M059J (cell line): ENCODE measurements at regions not wholly inside any gene's neighbourhood (a gene's known extent, or its start where the extent isn't known, plus 50 kb on each side); places are given as distances from the start of the nearest gene placed in this dataset.
A peak's percentile ranks its signal among the peaks of the same experiment; 100 is the strongest.

Experiments used
- DNase-seq: peaks from one replicate; pipeline ENCODE4 v3.0.0-alpha.2; 2012; ENCODE audit warnings: low read depth

DNA sequence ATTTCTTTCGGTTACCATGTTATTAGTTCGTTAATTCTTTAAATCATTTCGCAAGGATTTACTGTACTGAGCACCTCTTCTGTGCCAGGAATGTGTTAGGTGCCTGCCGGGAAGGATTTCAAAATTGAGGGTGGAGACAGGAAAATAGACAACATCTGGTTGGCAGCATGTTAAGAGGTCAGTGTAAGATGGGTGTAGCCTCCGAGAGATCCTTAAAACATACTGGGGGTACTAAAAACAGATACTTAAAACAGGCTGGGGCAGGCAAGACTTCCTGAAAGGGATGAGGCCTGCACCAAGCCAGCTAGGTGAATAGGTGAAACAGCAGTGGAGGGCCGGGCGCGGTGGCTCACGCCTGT is 178.0 kb upstream of the SGK1 start:
- DNase-seq: no peak

DNA sequence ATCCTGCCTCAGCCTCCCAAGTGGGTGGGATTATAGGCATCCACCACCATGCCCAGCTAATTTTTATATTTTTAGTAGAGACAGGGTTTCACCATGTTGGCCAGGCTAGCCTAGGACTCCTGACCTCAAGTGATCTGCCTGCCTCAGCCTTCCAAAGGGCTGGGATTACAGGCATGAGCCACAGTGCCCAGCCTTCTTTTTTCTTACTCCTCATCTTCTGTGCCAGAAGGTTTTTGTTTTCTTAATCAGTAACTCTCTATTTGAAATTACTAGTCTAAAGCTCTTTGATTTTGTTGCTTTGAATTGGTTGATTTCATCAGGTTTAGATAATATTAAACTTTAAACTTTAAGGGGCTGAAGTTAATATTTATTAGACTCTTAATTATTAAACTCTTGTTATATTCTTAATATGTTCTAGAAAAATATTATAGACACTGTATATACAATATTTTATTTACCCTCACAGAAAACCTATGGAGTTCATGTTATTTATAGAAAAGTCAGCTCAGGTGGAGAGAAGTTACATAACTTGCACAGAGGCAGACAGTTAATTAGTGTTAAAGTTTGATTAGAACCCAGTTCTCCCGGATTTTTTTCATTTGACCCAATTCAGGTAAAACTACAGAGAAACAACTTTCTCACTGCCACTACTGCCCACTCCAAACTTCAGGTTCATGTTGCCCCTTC is 177.4 kb upstream of the SGK1 start:
- DNase-seq: no peak

DNA sequence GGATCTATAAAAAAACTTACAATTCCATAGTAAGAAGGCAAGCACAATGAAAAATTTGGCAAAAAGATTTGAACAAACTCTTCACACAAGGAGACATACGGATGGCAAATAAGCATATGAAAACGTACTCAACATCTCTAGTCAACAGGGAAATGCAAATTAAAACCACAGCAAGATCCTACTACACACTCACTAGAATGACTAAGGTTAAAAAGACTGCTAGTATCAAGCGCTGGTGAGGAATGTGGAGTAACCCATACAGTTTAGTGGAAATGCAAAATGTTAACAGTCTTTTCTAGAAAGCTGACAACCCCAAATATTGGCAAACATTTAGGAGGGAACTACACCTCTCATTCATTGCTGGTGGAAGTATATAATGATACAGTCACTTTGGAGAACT is 175.9 kb upstream of the SGK1 start:
- DNase-seq: no peak

DNA sequence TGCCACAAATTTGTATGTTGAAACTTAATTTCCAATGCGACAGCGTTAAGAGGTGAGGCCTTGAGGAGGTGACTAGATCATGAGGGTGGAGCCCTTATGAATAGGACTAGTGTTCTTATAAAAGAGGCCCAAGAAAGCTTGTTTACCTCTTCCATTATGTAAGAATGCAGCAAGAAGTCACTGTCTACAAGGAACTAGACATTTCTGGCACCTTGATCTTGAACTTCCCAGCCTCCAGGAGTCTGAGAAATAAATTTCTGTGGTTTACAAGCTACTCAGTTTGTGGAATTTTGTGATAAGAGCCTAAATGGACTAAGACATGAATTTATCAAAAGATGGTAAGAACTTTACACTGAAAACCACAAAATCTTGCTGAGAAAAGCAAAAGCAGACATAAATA is 173.6 kb upstream of the SGK1 start:
- peak; percentile 48 for DNase-seq

DNA sequence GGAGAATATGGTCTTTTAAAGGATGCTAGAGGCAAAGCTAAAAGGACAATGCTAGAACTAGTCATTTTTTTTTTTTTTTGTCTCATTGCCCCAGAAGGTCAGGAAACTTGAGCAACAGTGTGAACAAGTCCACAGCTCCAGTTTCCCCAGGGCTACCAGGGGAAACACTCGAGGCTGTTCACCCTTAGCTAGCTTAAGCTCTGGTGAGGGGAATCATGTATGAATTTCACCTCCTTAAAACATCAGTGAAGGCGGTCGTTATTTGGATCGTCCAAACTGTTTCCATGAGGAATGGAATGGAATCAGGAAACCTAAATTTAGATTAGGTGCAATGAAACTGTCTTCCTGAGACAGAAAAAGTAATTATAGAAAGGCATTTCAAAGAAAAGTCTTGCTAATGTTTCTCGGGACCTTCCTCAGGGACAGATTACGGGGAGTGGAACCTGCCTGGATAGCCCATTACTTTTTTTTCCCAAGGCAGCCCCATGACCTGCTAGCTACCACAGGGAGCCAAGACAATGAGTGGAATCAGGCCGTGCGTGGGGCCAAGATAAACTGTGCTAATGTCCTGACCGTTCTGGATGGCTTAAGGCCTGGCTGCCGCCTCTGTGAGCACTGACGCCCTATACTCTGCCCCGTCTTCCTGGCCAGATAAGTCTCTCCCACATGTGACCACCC is 164.8 kb upstream of the SGK1 start:
- DNase-seq: no peak

DNA sequence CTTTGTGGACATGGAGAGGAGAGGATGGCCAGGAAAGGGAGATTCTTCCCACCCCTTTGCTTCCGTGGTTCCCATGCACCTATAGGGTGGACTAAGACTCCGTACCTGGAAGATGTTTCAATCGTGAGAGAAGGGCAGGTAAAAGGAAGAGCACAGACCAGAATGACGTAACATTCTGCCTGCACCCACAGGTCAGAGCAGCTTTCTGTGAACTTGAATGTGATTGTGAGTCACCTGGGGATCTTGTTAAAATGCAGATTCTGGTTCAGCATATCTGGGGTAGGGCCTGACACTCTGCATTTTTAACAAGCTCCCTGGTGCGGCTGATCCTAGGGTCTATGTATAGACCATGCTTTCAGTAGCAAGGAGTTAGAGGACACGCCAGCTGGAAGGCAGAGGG is 164.1 kb upstream of the SGK1 start:
- no peak for DNase-seq

DNA sequence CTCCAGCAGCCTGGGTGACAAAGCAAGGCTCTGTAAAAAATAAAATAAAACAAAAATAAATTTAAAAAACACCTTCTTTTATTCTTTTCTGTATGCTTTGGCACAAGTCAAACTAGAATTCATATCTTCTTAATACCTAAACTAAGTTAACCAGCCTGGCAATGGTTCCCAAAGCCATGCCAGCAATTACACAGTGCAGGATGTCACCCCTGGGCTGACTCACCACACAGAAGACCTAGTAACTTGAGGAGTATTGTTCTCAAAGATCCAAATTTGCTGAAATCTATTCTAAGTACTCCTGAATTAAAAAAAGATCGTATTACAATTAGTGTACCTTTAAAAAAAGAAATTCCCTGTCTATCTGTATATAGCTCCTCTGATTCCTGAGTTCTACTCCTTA is 162.7 kb upstream of the SGK1 start:
- DNase-seq: peak; percentile 68

DNA sequence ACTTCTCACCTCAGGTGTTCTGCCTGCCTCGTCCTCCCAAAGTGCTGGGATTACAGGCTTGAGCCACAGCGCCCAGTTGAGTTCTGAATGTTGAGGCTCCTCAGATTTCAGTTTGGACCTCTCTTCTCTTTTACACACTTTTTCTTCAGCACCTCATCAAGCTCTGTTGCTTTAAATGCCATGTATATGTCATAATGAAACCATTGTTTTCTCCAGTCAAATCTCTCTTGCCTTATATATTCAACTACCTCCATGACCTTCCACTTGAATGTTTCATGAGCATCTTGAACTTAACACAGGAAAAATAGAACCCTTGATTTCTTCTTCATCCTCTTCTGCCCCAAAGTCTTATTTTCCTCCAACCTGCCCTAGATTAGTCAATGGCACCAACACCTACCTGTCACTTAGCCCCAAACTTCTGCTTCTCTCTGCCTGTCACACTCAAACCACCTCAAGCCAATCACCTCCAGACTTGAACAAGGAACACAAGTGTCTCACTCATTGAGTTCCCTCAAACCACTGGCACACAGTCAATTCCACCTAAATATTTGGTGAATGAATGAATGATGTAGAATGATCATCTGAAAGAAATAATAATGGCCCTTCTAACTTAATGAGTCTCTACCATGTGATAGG is 161.0 kb upstream of the SGK1 start:
- no peak for DNase-seq

DNA sequence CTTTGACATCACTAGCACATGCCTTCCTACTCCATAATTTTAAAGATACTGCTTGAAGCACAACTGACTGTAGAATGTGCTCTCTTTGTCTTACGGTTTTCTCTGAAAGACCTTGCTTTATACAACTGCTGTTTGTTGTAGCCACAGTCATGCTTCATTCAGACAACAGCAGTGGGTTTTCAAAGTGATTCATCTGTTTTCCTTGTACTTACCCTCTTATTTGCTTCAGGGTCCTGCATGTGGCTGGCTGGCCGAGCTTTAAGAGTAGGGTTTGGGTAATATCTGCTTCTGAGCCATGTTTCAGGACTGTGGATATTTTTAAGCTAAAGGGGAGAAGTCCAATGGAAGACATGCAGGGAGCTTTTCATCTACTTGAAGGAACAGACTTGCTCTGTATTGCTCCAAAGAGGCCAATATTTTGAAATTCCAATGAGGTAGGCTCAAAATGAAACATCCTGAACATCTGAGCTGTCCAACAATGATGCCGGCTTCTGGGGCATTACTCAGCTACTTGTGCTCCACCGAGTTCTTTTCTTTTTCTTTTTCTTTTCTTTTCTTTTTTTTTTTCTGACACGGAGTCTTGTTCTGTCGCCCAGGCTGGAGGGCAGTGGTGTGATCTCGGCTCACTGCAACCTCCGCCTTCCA is 160.2 kb upstream of the SGK1 start:
- DNase-seq: peak; percentile 53

DNA sequence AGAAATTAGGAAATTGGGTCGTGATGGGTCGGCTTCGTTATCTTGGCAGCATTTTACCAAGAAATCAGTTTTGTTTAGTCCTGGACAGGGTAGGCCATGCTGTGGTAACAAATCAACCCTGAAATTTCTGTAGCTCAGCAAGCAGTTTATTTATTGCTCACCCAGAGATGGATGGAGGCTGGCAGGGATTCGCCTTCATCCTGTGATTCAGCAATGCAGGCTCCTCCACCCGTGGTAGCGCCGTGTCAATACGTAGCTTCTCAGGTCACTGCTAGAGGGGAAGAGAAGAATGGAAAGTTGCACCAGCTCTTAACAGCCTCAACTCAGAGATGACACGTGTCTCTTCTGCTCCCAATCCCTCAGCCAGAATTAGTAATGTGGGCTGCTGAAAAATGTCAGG is 157.0 kb upstream of the SGK1 start:
- no peak for DNase-seq

DNA sequence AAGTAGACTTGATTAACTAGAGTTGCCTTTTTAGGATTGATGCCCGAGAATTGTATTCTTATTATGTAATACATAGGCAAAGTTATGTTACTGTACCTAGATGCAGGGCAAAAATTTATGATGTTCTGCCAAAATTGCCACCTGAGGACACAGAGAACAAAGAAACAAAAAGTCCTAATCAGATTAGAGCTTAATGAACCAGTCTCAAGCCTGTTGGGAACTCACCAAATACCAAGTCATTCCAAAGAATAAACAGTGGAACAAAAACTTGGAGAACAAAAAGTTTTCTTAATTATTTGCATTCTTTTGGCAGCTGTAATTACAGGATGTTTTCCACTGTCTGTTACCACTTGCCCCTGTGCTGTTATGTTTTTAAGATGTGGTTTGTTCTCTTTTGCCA is 154.7 kb upstream of the SGK1 start:
- peak; percentile 9 for DNase-seq

DNA sequence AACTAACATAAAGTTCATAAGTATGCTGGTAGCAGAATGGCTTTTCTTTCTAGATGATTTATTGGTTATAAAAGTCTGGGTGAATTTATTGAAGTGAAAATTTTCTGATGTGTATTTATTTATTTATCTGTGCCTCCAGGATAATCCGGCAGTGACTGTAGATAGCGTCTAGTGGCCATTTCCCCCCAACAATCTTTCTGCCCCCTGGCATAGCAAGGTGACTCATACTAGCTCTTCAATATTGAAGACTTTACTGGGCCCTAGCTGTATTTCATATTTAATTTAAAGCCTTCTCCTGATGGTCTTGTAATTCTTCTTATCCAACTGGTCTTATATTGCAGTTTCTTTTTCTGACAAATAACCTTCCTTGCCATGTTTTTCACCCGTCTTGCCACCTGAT is 154.1 kb upstream of the SGK1 start:
- DNase-seq: peak; percentile 57

DNA sequence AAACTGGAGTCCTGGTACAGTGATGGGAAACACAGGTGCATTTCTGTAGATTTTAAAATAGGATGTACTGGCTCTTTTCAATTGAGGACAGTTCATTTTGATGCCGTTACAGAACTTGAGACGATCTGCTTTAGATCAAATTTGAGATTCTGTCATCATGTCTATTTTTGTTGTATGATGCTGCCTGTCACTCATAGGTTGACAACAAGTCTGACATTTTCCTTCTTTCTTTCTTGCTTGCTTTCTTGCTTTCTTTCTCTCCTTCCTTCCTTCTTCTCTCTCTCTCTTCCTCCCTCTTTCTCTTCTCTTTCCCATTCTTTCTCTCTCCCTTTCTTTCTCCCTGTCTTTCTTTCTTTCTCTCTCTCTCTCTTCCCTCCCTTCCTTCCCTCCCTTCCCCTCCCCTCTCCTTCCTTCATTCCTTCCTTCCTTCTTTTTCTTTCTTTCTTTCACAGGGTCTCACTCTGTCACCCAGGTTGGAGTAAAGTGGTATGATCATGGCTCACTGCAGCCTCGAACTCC is 152.6 kb upstream of the SGK1 start:
- no peak for DNase-seq

DNA sequence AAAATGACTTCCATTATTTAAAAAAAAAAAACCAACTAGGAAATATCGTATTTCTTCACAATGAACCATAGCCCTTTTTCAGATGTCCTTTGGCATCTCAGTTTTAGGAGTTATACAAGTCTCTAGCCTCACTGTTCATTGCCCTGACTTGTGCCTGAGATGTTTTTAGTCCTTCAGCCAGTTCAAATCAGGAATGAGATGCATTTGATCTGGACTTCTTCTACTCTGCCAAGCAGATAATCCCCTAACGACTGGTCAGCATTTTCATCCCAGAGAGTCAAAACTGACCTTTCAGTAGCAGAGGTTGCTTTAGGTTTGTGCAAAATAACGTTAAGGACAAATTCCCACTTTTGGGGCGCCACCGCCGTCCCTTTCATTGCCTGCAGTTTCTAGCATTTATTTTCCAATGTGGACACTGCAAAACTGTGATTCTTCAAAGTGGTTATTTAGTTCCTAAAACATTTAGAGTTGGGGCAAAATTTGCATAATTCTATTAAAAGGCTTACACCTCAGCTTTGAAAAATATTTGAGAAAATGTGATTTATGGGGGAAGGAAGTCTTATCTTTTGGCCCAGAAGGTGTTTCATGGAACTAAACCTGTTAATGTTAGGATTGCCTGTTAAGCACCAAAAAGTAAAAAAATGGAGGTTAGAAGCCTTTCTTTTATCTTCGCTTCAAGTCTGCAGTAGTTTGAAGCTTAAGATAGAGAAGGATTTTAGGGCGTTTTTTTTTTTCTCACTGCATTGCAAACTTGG is 152.0 kb upstream of the SGK1 start:
- DNase-seq: no peak

DNA sequence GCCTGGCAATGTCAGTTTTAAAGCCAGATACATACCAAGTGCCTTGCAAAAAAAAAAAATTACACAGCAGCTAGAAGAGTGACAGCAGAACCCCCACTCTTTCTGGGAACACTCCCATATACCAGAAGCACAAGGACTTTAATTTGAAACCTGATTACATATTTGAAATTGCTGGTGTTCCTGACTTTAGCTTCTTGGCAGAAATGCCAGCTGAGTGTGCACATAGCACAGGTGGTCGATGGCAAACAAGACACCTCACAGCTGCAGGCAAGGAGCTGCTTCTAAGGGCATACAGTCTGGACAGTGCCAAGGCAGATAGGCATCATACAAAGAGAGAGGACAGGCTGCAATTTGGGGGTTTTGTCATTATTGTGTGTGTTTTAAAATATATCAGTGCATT is 150.7 kb upstream of the SGK1 start:
- DNase-seq: no peak

DNA sequence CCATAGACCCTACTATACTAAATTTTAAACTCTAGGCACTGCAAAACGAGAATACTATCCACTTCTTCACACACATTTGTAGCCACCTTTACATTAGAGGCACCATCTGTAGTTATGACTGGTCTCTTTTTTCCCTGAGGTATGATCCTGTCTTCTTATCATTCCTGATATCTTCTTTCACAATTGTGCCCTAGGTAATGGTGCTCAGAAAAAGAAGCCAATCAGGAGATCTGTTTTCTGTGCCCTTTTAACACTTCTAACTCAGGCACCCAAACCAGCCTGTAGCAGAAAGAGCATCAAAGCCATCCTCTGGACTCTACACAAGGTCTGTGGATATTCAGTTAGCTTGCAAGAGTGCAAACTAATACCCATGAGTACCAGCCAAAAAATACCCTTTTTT is 149.7 kb upstream of the SGK1 start:
- DNase-seq: no peak

DNA sequence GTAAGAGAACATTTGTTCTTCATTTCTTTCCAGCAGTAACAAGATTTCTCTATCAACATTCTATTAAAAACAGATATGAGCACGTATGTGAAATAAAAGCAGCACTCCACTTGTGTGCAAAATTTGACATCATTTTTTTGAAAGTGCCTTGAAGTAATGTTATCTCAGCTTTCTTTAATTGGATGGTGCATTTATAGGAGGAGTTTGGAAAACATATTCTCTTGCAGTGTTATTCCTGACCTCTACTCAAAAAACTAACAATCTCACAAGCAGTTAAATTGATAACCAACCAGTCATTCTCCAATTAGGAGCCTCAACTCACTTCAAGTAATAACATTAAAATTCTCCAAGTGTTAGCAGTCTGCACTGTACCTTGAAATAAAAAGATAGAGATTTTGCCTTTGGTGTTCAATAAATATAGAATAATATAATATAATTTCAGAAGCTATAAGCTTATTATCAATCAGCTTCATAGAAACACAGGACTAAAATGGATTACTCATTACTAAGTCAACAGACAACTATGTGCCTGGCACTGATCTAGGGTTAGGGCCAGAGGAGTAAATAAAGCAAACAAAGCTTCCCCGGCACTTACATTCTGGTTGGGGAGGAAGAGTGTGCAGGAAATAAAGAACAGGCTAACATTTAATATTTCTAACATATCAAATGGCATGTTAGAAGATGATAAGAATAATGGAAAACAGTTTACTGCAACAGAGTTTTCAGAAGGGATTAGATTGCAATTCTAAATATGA is 149.0 kb upstream of the SGK1 start:
- peak; percentile 26 for DNase-seq

DNA sequence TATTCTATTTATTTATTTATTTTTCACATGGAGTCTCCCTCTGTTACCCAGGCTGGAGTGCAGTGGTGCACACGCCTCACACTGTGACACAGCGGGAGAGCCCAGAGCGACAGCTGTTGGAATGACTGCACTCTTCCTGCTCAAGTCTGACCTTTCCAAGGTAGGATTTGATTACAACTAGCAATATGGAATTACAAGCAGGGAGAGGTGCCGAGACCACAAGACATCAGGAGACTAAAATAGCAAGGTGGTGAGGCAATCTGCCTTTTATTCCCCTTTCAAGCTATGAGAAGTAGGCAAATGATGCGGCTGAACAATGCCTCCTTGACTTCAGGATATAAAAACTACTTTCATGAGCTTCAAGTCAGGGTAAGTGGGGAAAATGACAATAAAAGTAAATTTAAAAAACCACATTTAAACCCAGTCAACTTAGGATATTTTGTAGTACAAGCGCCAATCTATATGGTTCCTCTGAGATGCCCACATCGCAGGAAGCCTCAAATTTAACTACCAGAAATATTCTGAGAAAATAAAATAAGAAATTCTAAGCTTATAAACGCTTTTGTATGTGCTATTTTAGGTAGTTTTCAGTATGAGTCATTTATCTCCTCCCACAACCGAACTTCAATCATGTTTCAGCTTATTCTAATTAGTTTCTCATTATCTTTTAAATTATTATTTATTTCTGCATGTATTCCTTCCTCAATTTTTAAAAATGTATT is 146.9 kb upstream of the SGK1 start:
- peak; percentile 94 for DNase-seq

DNA sequence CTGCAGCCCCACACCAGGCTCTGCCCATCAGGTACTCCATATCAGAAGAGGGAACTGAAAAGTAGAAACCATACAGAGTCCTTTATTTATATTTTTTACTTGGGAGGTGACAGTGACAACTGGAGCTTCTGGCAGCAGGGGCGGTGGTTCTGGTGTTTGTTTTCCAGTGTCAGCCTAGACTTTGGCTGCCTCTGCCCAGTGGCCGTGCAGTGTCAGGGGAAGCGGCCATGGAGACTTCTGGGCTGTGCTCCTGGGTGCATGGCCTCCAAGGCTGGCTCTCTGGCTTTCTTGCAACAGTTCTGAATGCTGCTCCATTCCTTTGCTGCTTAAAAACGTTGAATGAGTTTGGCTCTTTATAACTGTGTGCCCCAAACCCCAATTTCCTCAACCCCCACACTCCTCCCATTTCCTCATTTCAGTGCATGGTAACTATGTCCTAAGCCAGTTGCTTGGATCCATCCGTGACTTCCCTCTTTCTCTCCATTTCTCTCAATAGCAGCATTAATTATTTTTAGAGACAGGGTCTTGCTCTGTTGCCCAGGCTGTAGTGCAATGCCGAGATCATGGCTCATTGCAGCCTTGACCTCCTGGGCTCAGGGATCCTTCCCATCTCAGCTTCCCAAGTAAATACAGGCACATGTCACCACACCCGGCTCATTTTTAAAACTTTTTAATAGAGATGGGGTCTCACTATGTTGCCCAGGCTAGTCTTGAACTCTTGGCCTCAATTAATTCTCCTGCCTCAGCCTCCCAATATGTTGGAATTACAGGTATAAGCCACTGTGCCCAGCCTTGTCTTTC is 141.1 kb upstream of the SGK1 start:
- DNase-seq: no peak

DNA sequence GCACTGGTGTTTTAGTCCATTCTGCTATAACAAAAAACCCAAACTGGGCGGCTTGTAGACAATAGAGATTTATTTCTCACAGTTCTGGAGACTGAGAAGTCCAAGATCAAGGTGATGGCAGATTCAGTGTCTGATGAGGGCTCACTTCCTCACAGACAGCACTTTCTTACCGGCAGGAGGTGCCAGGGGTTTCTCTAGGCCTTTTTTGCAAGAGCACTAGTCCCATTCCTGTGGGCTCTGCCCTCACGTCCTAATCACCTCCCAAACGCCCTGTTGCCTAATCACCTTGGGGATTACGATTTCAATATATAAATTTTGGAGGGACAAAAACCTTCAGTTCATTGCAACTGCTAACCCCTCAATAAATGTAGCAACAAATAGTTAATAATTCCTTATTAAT is 140.0 kb upstream of the SGK1 start:
- DNase-seq: no peak
